Heart right ventricle (tissue), 16 donors: ENCODE measurements at regions not wholly inside any gene's neighbourhood (a gene's known extent, or its start where the extent isn't known, plus 50 kb on each side); places are given as distances from the start of the nearest gene placed in this dataset.

ENCODE experiments used
- ATAC-seq, 8 donors: fragments of 200-7000 bp; cut with Tn5 transposase; one replicate each; pipeline ENCODE4 v1.9.1; 2020; ENCODE audit warnings: mild to moderate bottlenecking in 8 of 8, moderate library complexity in 8 of 8, moderate number of reproducible peaks in 1 of 8
- DNase-seq, 2 donors: peaks; one replicate each; pipeline ENCODE4 v3.0.0-alpha.2; 2020
- H3K27ac ChIP-seq, 10 donors: fragments of 200-600 bp; sonication (generic) in 2 of 10; one replicate each; pipeline versions ENCODE4 v1.5.0 to v1.8.0; 2020 to 2022; ENCODE audit warnings: mild to moderate bottlenecking in 3 of 10
- H3K27me3 ChIP-seq, 7 donors: fragments of 200-600 bp; one replicate each; pipeline ENCODE4 v1.8.0; 2021 to 2022; ENCODE audit warnings: mild to moderate bottlenecking in 2 of 7
- H3K36me3 ChIP-seq, 9 donors: fragments of 200-600 bp; sonication (generic) in 1 of 9; one replicate each; pipeline versions ENCODE4 v1.5.0 to v1.8.0; 2020 to 2022; ENCODE audit warnings: mild to moderate bottlenecking in 2 of 9
- H3K4me1 ChIP-seq, 9 donors: fragments of 200-600 bp; sonication (generic) in 1 of 9; one replicate each; pipeline versions ENCODE4 v1.5.0 to v1.8.0; 2020 to 2022; ENCODE audit warnings: mild to moderate bottlenecking in 4 of 9
- H3K4me3 ChIP-seq, 10 donors: fragments of 200-600 bp; sonication (generic) in 2 of 10; one replicate each; pipeline versions ENCODE4 v1.5.0 to v1.8.0; 2020 to 2022; ENCODE audit warnings: mild to moderate bottlenecking in 7 of 10, moderate library complexity in 2 of 10
- H3K9me3 ChIP-seq, 11 donors: fragments of 200-600 bp in 10 of 11; sonication (generic) in 2 of 11; one replicate each; pipeline versions ENCODE4 v1.5.0 to v1.8.0; 2013 to 2022; ENCODE audit warnings: mild to moderate bottlenecking in 2 of 11, control low read depth in 1 of 11, moderate library complexity in 1 of 11
- WGBS, 2 donors: extraction: QIAGEN DNeasy Blood & Tissue Kit; methylation state at CpG; one replicate each; pipeline ENCODE4 v1.1.7; 2013; ENCODE audit warnings: inconsistent platforms in 1 of 2; 5-methylcytosine and 5-hydroxymethylcytosine counted together
- intact Hi-C, 10 donors: fragments of 100-400 bp; cut with DNase I; formaldehyde crosslinking; loops; one replicate each; pipeline versions ENCODE4 v1.11.1 to v1.14.2; 2022
- TF ChIP-seq, protein P1 (sequence below), 9 donors: fragments of 200-600 bp; sonication (generic) in 2 of 9; IDR thresholded peaks; one replicate each; pipeline versions ENCODE4 v1.5.0 to v1.8.0; 2021 to 2022; ENCODE audit warnings: antibody characterized with exemption in 9 of 9, mild to moderate bottlenecking in 5 of 9, moderate library complexity in 1 of 9
- donor health status: Arrhythmogenic right ventricular cardiomyopathy.
- donor health status: ischemic (EF 13 %, LVEDD 7.1; RV severe dilation, severe dysfunction).
- donor health status: healthy with polysubstance abuse.
- donor health status: DM: no; HTN: yes; CAD: no.
- donor health status: DM: no; HTN: no; CAD: no.
- donor health status: ischemic (EF 25% LVEDD 6.9; RV normal size, moderate dysfunction).
- donor health status: ischemic (EF 25% LVEDD 5.7; RV mildly dilated, moderate dysfunction).
- donor health status: healthy.
- donor health status: DM: yes; HTN: yes; CAD: no.
- donor health status: Ischemic cardiomyopathy.
- donor health status: ischemic (EF 35%, LVEDD 5.7; RV mildly dilated, moderate dysfunction).
- donor health status: nonischemic (EF 11% LVEDD 7.7; RV severe dilation, severe dysfunction).
- donor health status: DM: yes; HTN: yes; CAD: no.
- donor health status: PGD.
- donor health status: ischemic (EF 29% LVEDD 5.4; RV normal size, mild dysfunction).
- donor health status: nonischemic (EF 23%, LVEDD 6.1; RV moderate dilation, normal function).

DNA sequence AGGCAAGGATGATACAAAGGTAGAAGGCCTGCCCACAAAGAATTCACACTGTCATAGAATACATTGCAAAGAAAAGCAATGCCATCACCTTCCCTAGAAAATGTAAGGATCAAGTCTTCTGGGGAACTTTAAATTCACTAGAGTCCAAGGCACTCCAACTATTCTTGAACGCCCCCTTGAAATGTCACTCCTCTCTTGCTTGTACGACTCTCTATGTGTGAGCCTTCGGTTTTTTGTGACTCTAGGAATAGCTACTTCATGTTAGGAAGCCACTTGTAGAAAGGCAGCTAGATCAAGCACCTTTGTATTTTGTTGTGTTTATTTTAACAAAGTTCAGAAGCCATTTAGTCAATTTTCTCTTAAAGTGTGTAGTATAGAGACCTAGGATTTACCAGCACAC, 159.2 kb upstream of the ARID1B start:
- no peak for ATAC-seq

DNA sequence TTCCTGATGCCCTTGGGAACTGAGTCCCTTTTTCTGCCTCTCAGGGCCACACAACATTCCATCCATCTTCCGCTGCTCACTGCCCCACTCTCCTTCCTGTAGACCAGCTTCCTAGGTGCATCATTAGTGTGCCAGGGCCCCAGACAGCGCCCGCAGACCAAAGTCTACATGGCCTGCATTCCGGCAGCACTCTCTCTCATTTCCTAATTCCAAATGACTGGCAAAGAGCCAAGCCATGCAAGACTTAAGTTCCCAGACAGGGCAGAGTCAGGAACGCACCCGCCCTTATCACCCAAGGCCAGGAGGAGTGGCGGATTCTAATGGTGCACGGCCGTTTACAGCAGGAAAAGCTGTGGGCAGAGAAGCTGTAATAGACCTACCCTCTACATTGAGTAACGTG, 159.8 kb upstream of the ARID1B start:
- TF ChIP-seq, protein P1, sequence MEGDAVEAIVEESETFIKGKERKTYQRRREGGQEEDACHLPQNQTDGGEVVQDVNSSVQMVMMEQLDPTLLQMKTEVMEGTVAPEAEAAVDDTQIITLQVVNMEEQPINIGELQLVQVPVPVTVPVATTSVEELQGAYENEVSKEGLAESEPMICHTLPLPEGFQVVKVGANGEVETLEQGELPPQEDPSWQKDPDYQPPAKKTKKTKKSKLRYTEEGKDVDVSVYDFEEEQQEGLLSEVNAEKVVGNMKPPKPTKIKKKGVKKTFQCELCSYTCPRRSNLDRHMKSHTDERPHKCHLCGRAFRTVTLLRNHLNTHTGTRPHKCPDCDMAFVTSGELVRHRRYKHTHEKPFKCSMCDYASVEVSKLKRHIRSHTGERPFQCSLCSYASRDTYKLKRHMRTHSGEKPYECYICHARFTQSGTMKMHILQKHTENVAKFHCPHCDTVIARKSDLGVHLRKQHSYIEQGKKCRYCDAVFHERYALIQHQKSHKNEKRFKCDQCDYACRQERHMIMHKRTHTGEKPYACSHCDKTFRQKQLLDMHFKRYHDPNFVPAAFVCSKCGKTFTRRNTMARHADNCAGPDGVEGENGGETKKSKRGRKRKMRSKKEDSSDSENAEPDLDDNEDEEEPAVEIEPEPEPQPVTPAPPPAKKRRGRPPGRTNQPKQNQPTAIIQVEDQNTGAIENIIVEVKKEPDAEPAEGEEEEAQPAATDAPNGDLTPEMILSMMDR (IDR thresholded peaks at IDR 0.05) = no peak
- Histone ChIP-seq H3K9me3 (peaks cover 0 to 19% (median 6%) of the 10 kb centered on the region in 11 donors), H3K4me1 (peaks cover 0 to 5% (median 0%) of the 10 kb centered on the region in 9 donors), H3K4me3 (no peak overlapping the region), H3K36me3 (no peaks in the 10 kb centered on the region), H3K27ac (no peak overlapping the region), H3K27me3 (peaks cover 0 to 11% (median 0%) of the 10 kb centered on the region in 7 donors)
- DNase-seq (no peak), ATAC-seq (peak in 3 of 8 donors; percentile 55 to 58 (median 55))
- 23 to 33% methylated on average over 10 of the region's 10 CpGs for WGBS, 2 donors
- intact Hi-C loops = no loop called here

More for the DNA sequence above, 159.2 kb upstream of the ARID1B start:
- peaks cover 0 to 14% (median 2%) of the 10 kb centered on the region in 11 donors for H3K9me3 ChIP-seq
- WGBS, 2 donors = 75 to 81% methylated on average over 3 of the region's 3 CpGs
- H3K27ac ChIP-seq = no peak overlapping the region
- H3K4me3 ChIP-seq = no peak overlapping the region
- H3K4me1 ChIP-seq = peaks cover 0 to 5% (median 0%) of the 10 kb centered on the region in 9 donors
- DNase-seq = no peak
- peaks cover 0 to 11% (median 0%) of the 10 kb centered on the region in 7 donors for H3K27me3 ChIP-seq
- H3K36me3 ChIP-seq = no peaks in the 10 kb centered on the region
- intact Hi-C loops = no loop called here
- TF ChIP-seq, protein P1 (IDR thresholded peaks at IDR 0.05) = no peak

DNA sequence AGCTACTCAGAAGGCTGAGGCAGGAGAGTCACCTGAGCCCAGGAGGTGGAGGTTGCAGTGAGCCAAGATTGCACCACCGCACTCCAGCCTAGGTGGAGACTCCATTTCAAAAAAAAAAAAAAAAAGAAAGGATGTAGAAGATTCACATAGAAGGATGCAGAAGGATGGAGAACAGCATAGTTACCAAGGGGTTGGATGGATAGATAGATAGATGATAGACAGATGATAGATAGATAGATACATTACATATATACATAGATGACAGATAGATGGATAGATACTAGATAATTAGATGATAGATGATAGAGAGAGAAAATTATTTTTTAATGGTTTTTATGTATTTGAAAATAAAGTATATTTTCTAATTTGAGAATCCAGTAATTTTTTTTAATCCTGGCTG, 160.7 kb upstream of the ARID1B start:
- 97 to 100% methylated on average over 1 of the region's 1 CpG for WGBS, 2 donors
- Histone ChIP-seq H3K27me3 (peaks cover 0 to 11% (median 0%) of the 10 kb centered on the region in 7 donors), H3K9me3 (peaks cover 0 to 28% (median 10%) of the 10 kb centered on the region in 11 donors), H3K4me1 (peaks cover 0 to 5% (median 0%) of the 10 kb centered on the region in 9 donors), H3K4me3 (no peak overlapping the region), H3K27ac (no peak overlapping the region), H3K36me3 (no peaks in the 10 kb centered on the region)
- DNase-seq (no peak), ATAC-seq (no peak)
- TF ChIP-seq, protein P1 (IDR thresholded peaks at IDR 0.05) = no peak
- intact Hi-C loops = no loop called here

DNA sequence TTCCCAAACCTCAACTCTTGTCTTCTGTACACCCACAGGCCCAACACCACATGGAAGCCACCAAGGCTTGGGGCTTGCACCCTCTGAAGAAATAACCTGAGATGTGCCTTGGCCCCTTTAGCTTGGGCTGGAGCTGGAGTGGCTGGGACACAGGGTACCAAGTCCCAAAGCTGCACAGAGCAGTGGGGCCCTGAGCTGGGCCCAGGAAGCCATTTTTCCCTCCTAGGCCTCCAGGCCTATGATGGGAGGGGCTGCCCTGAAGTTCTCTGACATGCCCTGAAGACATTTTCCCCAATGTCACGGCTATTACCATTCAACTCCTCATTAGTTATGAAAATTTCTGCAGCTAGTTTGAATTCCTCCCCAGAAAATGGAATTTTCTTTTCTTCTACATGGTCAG, 163.2 kb upstream of the ARID1B start:
- no peak overlapping the region for H3K4me3 ChIP-seq
- intact Hi-C loops = no loop called here
- peaks cover 0 to 41% (median 13%) of the 10 kb centered on the region in 11 donors for H3K9me3 ChIP-seq
- no peak overlapping the region for H3K27ac ChIP-seq
- DNase-seq = no peak
- H3K4me1 ChIP-seq = peaks cover 0 to 5% (median 0%) of the 10 kb centered on the region in 9 donors
- no peaks in the 10 kb centered on the region for H3K36me3 ChIP-seq
- ATAC-seq = no peak
- peaks cover 0 to 11% (median 0%) of the 10 kb centered on the region in 7 donors for H3K27me3 ChIP-seq
- WGBS, 2 donors = 81 to 90% methylated on average over 1 of the region's 1 CpG
- TF ChIP-seq, protein P1 (IDR thresholded peaks at IDR 0.05) = no peak
